Neural progenitor cell (in vitro differentiated cells): ENCODE measurements at regions not wholly inside any gene's neighbourhood (a gene's known extent, or its start where the extent isn't known, plus 50 kb on each side); places are given as distances from the start of the nearest gene placed in this dataset.

Source experiments
- EZH2 ChIP-seq: fragments of 200-600 bp; sonication (generic); IDR thresholded peaks from 2 replicates; pipeline ENCODE4 v1.6.1; 2017; ENCODE audit warnings: antibody characterized with exemption, mild to moderate bottlenecking, moderate library complexity
- TF ChIP-seq, protein P1 (sequence below): fragments of 200-600 bp; sonication (generic); IDR thresholded peaks from 2 replicates; pipeline ENCODE4 v1.5.1; 2017; ENCODE audit warnings: antibody characterized with exemption, mild to moderate bottlenecking

DNA sequence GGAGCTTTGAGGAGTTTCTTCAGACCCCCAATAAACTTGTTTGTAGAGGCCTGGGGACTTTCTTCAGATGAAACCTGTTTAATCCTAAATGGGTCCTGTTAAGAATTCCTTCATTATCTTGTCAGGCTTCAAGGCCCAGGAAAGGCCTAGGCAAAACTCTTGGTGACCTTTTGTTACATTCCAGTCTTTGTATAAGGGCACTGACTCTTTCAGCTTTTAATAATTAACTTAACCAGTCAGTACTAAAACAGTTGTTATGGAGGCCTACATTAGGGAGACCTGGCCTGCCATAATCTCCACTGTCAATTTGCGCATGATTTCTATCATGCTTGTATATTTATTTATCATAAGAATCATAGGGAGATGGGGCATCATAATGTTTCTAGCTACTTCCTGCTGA is 110.2 kb downstream of the FCRL5 start:
- TF ChIP-seq EZH2: no peak
- TF ChIP-seq, protein P1, sequence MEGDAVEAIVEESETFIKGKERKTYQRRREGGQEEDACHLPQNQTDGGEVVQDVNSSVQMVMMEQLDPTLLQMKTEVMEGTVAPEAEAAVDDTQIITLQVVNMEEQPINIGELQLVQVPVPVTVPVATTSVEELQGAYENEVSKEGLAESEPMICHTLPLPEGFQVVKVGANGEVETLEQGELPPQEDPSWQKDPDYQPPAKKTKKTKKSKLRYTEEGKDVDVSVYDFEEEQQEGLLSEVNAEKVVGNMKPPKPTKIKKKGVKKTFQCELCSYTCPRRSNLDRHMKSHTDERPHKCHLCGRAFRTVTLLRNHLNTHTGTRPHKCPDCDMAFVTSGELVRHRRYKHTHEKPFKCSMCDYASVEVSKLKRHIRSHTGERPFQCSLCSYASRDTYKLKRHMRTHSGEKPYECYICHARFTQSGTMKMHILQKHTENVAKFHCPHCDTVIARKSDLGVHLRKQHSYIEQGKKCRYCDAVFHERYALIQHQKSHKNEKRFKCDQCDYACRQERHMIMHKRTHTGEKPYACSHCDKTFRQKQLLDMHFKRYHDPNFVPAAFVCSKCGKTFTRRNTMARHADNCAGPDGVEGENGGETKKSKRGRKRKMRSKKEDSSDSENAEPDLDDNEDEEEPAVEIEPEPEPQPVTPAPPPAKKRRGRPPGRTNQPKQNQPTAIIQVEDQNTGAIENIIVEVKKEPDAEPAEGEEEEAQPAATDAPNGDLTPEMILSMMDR: no peak
